Fibroblast of peridontal ligament (primary cell): ENCODE measurements at regions not wholly inside any gene's neighbourhood (a gene's known extent, or its start where the extent isn't known, plus 50 kb on each side); places are given as distances from the start of the nearest gene placed in this dataset.

Experiments
- DNase-seq: peaks from one replicate; pipeline ENCODE4 v3.0.0-alpha.2; 2010; ENCODE audit errors: extremely low read depth

DNA sequence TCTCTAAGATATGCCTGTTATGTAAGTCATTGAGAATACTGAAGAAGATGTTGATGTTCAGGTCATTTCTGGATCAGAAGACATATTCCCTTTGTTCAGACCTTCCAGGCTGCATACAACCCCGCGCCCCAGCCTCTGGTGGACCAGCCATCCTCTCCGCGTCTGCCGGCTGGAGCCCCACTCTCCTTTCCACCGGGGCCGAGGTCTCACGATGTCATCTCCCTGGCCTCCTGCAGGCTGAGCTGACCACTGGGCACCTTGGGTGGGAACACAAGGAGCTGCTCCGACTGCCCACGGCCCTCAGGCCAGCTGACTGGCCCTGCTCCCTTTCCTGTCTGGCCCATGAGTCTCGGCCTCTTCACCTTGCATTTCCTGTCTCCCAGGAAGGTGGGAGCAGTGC lies 124.6 kb downstream of the SHANK2 start:
- no peak for DNase-seq

DNA sequence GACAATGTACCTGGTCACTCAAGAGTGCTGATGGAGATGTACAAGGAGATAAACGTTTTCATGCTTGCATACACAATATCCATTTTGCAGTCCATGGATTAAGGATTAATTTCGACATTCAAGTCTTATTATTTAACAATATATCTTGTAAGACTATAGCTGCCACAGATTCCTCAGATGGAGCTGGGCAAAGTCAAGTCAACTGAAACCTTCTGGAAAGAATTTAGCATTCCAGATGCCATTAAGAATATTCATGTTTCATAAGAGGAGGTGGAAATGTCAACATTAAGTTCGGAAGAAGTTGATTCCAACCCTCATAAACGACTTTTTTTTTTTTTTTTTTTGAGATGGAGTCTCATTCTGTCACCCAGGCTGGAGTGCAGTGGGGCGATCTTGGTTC lies 126.0 kb downstream of the SHANK2 start:
- DNase-seq, result peak; percentile 58

DNA sequence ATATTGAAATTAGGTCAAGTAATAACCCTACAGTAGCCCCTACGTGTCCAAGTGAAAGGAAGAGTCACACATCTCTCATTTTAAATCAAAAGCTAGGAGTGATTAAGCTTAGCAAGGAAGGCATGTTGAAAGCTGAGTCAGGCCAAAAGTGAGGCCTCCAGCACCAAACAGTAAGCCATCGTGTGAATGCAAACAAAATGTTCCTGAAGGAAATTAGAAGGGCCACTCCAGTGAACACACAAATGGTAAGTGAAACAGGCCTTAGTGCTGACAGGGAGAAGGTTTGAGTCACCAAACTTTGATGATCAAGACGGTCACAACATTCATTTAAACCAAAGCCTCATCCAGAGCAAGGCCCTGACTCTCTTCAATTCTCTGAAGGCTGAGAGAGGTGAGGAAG lies 127.2 kb downstream of the SHANK2 start:
- DNase-seq, result no peak

- no peak for DNase-seq
These were observed 128.2 kb downstream of the SHANK2 start for GRCh38 chr11:71124127-71124526.

GRCh38 chr11:71120471-71120896 lies 131.9 kb downstream of the SHANK2 start:
- peak; percentile 24 for DNase-seq

- no peak for DNase-seq
These were observed 132.6 kb downstream of the SHANK2 start for GRCh38 chr11:71119656-71120269.

DNA sequence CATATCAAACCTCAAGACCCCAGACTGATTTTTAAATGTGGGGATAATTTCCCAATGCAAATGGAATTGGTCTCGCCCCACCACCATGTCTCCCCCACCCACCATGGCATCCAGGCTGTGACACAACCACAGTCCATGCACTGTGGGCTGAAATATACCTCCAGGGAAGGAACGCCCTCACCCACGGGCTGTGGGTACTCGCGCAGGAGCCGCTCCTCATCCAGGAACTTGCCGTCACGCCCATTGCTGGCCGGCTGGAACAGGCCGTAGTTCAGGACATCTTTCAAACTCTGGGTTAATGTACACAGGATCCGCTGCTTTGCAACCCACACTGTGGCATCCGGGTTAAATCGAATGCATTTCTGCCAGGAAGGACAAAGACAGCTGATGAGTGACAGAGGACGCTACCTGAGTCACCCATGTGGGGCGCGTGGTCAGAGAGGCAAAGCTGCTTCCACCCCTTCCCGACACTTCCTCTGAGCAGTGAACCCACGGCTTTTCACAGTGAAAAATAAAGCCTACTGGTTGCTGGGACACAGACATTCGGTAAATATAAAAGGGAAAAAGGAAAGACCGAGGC lies 133.6 kb downstream of the SHANK2 start:
- no peak for DNase-seq

GRCh38 chr11:71117311-71117710 lies 135.1 kb downstream of the SHANK2 start:
- no peak for DNase-seq

DNA sequence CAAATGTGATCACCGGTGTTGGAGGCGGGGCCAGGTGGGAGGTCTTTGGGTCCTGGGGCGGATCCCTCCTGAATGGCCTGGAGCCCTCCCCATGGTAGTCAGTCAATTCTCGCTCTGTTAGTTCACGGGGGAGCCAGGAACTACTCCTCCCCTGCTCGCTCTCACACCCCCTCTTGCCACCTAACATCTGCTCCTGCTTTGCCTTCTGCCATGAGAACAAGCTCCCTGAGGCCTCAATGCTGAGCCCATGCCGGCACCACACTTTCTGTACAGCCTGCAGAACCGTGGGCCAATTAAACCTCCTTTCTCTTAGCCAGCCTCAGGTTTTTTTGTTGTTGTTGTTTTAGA lies 135.7 kb downstream of the SHANK2 start:
- DNase-seq, result no peak

- DNase-seq, result peak; percentile 41
These were observed 136.3 kb downstream of the SHANK2 start for GRCh38 chr11:71115770-71116692.

- DNase-seq, result no peak
These were observed 138.1 kb downstream of the SHANK2 start for GRCh38 chr11:71114124-71114851.

- no peak for DNase-seq
These were observed 139.4 kb downstream of the SHANK2 start for GRCh38 chr11:71112990-71113389.

DNA sequence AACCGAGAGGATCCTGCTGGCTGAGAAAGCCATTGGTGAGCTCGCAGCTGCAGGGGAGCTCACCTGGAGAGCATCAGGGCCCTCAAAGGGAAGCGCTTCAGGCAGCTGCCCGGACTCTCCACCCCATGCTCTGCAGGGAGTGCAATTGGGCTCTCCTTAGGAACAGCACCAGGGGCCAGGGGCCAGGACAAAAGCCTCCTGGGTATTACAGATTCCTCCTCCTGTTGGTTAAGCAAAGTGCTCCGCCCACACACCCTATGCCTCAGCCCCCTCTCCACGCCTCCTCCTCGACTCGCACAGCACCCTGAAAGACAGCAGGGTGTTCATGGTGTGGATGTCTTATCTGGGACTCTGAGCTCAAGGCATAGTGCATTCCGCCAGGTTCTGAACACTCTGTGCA lies 139.9 kb downstream of the SHANK2 start:
- DNase-seq, result no peak

- no peak for DNase-seq
These were observed 142.8 kb downstream of the SHANK2 start for GRCh38 chr11:71109586-71109985.

DNA sequence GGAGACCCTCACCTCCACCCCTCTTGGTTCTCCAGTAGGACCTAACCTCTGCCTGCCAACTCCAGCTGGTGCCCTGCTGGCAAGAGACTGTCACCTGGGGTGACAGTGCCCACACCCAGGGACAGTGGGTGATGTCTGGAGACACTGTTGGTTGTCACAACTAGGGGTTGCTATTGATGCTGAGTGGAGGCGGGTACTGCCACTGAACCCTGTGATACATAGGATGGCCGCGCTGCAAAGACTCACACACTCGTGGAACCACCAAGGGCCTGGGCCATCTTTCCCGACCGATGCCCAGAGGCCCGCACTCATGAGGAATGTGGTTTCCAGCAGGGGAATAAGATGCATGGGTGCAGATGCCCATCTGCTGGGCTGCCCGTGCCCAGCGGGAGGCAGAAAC lies 143.2 kb downstream of the SHANK2 start:
- no peak for DNase-seq

- no peak for DNase-seq
These were observed 144.1 kb downstream of the SHANK2 start for GRCh38 chr11:71108013-71108865.

- DNase-seq, result no peak
These were observed 145.7 kb downstream of the SHANK2 start for GRCh38 chr11:71106671-71107070.

DNA sequence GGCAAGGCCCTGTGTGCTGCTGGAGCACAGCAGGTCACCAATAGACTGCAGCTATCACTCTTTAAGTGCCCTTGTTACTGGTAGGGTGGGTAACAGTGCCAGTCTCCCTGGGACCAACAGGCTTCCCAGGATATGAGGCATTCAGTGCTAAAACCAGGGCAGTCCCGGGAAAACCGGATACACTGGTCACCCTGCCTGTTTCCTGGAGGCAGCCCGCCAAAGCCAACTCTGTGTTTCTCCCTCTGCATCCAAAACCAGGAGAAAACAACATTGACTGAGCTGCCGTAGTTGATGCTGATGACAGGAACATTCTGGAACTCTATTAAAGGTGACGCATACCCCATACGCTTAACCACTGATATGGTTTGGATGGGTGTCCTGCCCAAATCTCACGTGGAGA lies 149.1 kb downstream of the SHANK2 start:
- DNase-seq, result no peak

DNA sequence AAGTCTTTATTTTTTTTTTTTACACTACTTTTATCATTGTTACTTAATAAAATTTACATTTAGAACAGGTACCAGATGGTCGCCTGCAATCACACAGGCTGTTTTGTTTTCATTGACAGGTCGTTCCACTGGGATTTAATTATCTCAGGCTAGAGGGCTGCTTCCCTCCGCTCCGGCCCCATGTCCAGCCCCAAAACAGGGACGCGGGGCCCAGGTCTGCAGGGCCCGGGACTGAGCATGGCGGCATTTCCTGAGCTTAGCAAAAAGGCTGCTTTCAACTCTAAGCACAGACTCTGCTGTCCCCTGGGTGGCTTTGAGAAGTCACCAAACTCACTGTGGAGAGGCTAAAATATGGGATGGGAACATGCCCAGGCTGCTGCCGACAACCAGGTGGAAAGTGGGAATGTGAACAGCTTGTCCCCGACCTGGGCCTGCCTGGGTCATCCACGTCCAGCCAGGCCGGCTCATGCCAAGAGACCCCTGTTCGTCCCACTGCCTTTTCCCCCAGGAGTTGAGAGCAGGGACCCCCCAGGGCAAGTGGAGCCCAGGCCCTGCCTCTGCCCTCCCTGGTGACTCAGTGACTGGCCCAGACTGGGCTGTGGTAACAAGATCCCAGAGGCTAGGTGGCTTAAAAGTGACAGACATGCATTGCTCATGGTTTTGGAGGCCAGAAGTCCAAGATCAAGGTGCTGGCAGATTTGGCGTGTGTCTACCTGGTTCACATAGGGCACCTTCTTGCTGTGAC lies 150.0 kb downstream of the SHANK2 start:
- no peak for DNase-seq

- DNase-seq, result no peak
These were observed 150.8 kb downstream of the SHANK2 start for GRCh38 chr11:71101606-71102005.

DNA sequence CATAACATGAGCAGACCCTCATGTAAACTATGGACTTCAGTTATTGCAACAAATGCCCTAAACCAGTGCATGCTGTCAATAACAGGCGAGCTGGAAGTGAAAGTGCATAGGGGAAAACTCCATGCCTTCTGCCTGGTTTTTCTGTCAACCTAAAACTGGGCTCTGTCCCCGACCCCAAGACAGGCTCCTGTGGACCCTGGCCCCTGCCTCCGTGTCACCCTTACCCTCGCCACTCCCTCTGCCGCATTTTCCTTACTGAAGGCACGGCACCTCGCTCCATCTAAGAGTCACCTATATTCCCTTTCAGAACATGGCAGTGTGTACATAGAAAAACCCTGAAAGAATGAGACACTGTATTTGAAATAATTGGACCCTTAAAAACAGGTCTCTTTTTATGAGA lies 151.3 kb downstream of the SHANK2 start:
- DNase-seq, result no peak
